ENCODE measurements at regions not wholly inside any gene's neighbourhood (a gene's known extent, or its start where the extent isn't known, plus 50 kb on each side); places are given as distances from the start of the nearest gene placed in this dataset.

- no peak overlapping the region for H3K4me2 ChIP-seq (ENCODE audit: low read depth, low read length)
- H3K4me3 ChIP-seq (replicated peaks in 1 of 3; ENCODE audit: insufficient read depth in 1 of 3, low read depth in 2 of 3, low read length in 3 of 3), result no peak overlapping the region
- H3K9me3 ChIP-seq (ENCODE audit: low read length), result no peaks in the 10 kb centered on the region
- intact Hi-C loops (cut with micrococcal nuclease; ENCODE audit: unreplicated experiment), result no loop called here
- H2AFZ ChIP-seq (ENCODE audit: low read length), result no peak overlapping the region
- H3K4me1 ChIP-seq (ENCODE audit: insufficient read depth, low read length), result no peaks in the 10 kb centered on the region
- in situ Hi-C loops (cut with HindIII; ENCODE audit: extremely low pct_ligation_motif_present, low pct_unique_long_range_greater_than_20kb), result no loop called here
- ATAC-seq (no peak), FAIRE-seq (no peak), DNase-seq (ENCODE audit: low spot score) (no peak)
- WGBS (ENCODE audit: low lambda C conversion rate), result 27% methylated on average over 2 of the region's 2 CpGs
- no peaks in the 10 kb centered on the region for H3K27me3 ChIP-seq (ENCODE audit: control insufficient read depth in 1 of 2, insufficient read depth in 2 of 2, low read length in 2 of 2)
- CTCF ChIA-PET (ENCODE audit: low intra/inter-chr PET ratio, low total read pairs), result no interaction called here
- H3K79me2 ChIP-seq (ENCODE audit: insufficient read depth, low read length), result no peaks in the 10 kb centered on the region
- H3K9ac ChIP-seq (ENCODE audit: insufficient read depth, low read depth, low read length), result no peak overlapping the region
- no peak overlapping the region for H3K27ac ChIP-seq (ENCODE audit: extremely low read length, insufficient read depth, low read length)
- BruUV-seq (replicated peaks), result no TSS peak
- no peaks in the 10 kb centered on the region for H3K36me3 ChIP-seq (replicated peaks in 1 of 2; ENCODE audit: control insufficient read depth in 1 of 2, insufficient read depth in 2 of 2, low read length in 2 of 2)
- TF ChIP-seq SOX13 (IDR thresholded peaks at IDR 0.05), result no peak
- TF ChIP-seq SOX13 (CRISPR knock-in tag; conservative IDR thresholded peaks at IDR 0.05 in 1 of 2, IDR thresholded peaks at IDR 0.05 in 1 of 2), result no peak
- TF ChIP-seq ZNF326 (CRISPR knock-in tag; IDR thresholded peaks at IDR 0.05; ENCODE audit: borderline replicate concordance), result no peak
- no peak for TF ChIP-seq ZNF598 (CRISPR knock-in tag; IDR thresholded peaks at IDR 0.05; ENCODE audit: borderline replicate concordance)
- TF ChIP-seq ZNF282 (IDR thresholded peaks at IDR 0.05; ENCODE audit: partially characterized antibody), result no peak
- TF ChIP-seq NFAT5 (CRISPR knock-in tag; IDR thresholded peaks at IDR 0.05), result no peak
- no peak for TF ChIP-seq ZNF670 (CRISPR knock-in tag; IDR thresholded peaks at IDR 0.05; ENCODE audit: borderline replicate concordance)
- no peak for TF ChIP-seq TERF1 (CRISPR knock-in tag; IDR thresholded peaks at IDR 0.05)
- no peak for TF ChIP-seq SETDB1 (CRISPR knock-in tag; IDR thresholded peaks at IDR 0.05; ENCODE audit: borderline replicate concordance)
- no peak for TF ChIP-seq ZNF570 (CRISPR knock-in tag; IDR thresholded peaks at IDR 0.05; ENCODE audit: borderline replicate concordance)
- no peak for TF ChIP-seq ZBTB49 (CRISPR knock-in tag; IDR thresholded peaks at IDR 0.05; ENCODE audit: borderline replicate concordance)
- no peak for TF ChIP-seq RFX3 (CRISPR knock-in tag; IDR thresholded peaks at IDR 0.05)
- TF ChIP-seq ZNF546 (CRISPR knock-in tag; conservative IDR thresholded peaks at IDR 0.05), result no peak
- POLR2A ChIA-PET, result no interaction called here
- H4K20me1 ChIP-seq (ENCODE audit: insufficient read depth, low read length), result no peaks in the 10 kb centered on the region
Measured at GRCh38 chr4:187575706-187576105, 419.9 kb upstream of the ZFP42 start.
